ENCODE measurements at regions not wholly inside any gene's neighbourhood (a gene's known extent, or its start where the extent isn't known, plus 50 kb on each side); places are given as distances from the start of the nearest gene placed in this dataset.

DNA sequence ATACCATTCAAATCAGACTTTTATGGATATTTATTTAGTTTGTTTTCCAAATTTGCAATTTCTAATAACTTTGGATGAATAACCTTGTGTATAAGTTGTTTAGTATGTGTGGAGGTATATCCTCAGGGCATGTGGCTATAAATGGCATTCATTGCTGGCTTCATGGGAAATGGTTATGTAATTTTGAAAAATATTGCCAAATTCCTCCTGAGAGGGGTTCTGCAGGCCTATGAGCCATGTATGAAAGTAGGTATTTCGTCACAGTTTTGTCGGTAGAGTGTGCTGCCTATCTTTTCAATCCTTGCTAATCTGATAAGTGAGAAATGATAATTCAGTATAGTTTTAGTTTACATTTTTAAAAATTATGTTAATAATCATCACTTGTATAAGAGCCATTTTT lies 256.4 kb upstream of the ZNF385D start:
- TF ChIP-seq ZNF565 (CRISPR knock-in tag; conservative IDR thresholded peaks at IDR 0.05; ENCODE audit: low read depth) (no peak), ZFP3 (CRISPR knock-in tag; IDR thresholded peaks at IDR 0.05) (no peak), ZFP30 (CRISPR knock-in tag; IDR thresholded peaks at IDR 0.05) (no peak), ZC3H10 (CRISPR knock-in tag; IDR thresholded peaks at IDR 0.05) (no peak), BACH2 (CRISPR knock-in tag; IDR thresholded peaks at IDR 0.05; ENCODE audit: borderline replicate concordance) (no peak), TOX (CRISPR knock-in tag; IDR thresholded peaks at IDR 0.05; ENCODE audit: borderline replicate concordance) (no peak), PATZ1 (CRISPR knock-in tag; IDR thresholded peaks at IDR 0.05; ENCODE audit: borderline replicate concordance) (no peak)

Measured in SK-N-SH treated with all-trans-retinoic acid at 6 μM for 48 hours (cell line).